HG03066 (cell line): ENCODE measurements at regions not wholly inside any gene's neighbourhood (a gene's known extent, or its start where the extent isn't known, plus 50 kb on each side); places are given as distances from the start of the nearest gene placed in this dataset.

Source experiments
- ATAC-seq: cut with Tn5 transposase; IDR thresholded peaks from one replicate; pipeline ENCODE4 v1.9.1; 2021; ENCODE audit warnings: low read depth; ENCODE audit not compliant: unreplicated experiment

DNA sequence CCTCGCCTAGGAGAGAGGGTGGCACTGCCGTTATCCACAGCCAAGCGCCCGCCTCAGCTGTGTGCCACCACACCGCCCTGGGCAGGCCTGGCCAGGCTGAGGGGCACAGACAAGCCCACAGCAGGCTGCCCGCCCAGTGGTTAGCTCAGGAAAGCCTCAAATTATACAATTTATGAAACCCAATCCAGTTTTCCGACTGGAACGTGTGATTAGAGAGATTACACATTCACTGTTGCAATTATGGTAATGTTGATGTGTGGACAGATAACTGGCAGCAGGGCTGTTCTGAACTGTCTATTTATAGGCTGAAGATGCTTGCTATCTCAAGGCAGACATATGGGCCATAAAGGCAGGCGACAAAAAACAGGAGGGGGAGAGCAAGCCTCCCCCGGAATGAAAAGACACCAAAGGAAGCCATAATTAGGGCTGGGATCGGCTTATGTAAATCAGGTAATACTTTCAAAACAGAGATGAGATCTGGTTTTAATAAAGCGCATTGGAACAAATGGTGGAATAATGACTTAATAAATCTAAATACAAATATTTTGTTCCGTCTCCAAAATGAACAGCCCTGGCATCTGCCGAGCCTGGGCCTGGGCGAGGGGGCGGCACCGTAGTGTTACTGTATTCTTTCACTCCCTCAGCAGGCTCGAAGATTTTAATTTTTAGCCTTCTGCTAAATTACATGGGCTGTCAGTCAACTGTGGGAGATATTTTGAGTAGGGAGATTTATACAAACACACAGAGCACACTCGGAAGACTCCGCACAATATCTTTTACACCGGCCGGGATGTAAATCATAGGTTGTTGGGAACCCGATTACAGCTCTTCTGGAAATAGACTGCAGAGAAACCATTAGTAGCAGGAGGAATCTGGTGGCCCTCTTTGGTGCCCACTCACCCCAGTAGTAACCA, 103.1 kb upstream of the TLE3 start:
- ATAC-seq: no peak

DNA sequence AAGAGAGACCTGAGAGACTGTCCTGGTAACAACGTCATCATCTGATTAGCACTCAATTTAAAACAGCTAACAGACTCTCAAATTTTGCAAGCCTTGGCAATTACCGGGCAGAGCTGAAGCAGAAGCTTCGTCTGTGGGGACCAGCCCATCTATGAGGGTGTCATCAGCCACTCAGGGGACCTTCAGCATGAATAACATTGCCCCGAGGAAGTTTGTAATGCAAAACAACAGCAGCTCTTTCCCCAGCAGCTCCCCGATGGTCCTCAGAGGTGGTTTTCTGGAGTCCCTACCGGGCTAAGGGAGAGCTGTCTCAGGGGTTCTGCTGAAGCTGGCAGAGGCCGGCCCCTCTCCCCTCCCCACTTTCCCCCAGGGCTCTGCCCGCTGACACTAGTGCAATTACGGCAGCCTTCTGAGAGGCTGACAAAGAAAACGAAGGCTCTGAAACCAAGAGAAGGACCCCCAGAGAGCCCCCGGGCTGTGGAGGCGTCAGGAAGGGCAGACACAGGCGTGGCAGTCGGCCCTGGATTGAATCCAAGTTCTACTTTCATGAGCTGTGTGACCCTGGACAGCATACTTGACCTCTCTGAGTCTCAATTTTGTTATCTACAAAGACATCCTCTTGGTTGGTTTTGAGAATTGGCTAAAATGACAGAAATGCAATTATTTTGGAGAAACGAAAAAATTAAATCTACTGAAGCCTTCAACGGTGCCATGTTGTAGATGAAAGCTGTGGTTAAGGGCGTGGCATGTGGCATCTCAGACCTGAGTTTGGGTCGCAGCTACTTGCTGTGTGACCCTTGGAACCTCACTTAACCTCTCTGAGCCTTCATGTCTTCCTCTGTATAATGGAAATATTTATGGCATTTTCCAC, 102.1 kb upstream of the TLE3 start:
- ATAC-seq: no peak

DNA sequence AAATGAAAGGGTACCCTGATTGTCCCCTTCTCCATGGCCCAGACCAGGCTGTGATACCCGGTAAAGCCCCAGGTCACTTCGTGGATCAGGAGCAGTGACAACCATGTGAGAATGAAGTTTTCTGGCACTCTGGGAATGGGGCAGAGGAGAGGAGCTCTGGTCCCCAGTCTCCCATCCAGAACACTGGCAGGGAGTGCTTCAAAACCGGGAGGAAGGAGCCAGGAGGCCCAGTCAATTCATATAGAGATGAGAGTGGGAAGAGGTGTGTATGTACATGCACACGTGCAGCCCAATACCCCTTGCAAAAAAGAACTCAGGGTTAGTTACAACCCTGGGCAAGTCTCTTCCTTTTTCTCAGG, 101.4 kb upstream of the TLE3 start:
- no peak for ATAC-seq

DNA sequence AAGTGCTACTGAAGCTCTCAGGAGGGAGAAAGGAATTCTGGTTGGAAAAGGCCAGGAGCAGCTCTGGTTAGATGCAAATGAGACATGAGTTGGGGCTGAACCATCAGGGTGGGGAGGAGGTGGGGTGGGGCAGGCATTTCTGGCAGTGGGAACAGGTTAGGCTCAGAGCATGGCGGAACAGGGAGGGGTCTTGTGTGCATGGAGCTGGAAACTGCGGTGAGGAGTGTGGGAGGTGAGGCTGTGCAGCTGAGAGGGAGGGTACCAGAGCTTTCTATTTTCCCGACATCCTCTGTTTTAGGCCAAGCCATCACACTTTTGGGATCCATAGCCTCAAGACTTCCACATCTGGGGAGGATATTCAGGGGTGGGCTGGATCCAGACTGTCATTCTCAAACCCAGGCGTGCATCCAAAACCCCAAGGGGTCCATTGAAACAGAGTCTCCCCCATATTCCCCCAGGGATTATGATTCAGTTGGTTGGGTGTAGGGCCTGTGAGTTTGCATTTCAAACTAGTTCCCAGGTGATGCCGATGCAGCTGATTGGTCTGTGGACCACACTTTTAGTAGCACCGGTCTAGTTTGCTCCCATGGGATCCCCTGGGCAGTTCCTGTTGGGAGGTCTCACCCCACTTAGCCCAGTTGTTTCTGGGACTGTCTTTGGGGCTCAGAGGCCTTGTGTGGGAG, 100.9 kb upstream of the TLE3 start:
- ATAC-seq: no peak

DNA sequence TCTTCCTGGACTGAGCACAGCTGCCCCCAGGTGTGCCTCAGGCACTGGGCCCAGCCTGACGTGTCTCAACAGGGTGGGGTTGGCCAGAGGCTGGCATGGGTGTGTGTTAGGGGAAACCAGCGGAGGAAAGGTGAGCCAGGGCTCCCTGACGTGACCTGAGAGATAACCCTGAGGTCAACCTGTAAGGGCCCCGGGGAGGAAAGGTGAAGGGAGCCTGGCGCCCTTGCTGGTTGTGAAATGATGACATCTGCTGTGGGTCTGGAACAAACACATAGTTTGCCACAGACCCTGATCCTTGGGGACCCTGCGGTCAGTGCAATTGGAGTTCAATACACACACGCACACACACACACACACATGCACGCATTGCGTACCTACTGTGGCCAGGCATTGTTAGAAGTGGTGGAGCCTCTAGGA, 100.2 kb upstream of the TLE3 start:
- ATAC-seq: no peak

DNA sequence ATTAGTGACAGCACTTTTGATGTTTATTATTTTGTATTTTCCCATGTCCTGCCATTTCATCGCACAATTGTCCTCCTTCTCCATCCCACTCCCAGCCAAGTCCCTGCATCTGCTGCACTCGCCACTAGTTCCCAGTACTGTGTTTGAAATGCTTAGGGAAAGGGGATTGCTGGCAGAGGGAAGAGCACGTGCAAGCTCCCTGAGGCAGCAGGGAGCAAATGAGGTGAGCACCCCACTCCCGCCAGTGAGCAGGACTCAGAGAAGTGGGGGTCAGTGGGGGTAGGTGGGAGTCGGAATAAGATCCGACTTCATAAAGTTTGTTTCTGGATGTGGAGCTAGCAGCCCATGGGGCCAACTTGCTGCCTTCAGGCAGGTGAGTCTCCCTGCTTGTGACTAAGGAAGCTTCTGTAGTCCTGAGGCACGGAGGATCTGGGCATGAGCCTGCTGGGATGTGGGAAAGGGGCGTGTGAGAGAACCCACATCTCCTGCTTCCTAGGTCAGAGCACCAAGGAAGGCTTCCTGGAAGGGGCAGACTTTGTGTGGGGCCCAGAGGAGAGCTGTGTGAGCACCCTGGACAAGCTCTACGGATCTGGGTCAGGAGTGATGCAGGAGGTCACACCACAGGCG, 99.7 kb upstream of the TLE3 start:
- no peak for ATAC-seq

DNA sequence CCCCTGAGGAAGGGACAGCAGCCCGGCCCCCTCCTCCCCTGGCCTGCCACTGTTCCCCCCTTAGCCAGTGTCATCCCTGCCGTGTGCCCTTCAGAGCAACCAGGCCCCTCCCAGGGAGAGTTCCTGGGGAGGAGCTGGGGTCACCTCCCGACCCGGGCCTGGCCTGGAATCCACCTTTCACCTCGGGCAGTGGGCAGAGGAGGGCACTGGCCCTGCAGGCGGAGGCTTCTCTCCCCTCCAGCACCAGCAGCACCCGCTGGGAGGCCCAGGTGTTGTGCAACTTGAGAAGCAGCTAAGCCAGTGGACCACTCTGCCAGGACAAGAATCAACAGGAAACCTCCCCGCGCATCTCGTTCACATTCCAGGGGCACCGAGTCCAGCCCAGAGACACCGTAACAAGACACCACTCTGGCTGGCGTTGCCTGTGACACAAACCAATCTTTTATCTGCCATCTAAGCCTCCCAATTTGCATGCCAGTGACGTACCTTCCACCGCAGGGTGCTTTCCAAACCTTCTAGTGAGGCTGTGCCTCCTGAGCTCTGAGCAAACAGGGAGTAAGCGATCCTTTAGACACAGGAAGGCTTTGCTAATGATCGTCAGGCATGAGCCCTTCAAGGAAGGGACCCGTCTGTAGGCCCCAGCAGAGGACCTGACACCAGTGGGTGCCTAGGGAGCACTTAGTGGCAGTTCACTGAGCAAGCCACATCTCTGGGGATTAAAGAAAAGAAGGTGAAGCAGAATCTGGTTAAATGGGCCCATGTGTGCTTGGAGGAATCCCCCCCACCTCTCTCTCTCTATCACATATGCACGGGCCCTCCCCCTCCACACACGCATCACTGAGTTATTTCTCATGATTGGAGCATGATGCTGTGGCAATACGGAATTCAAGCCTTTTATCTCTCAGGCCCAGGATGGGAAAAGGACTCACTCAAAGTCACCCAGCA, 98.9 kb upstream of the TLE3 start:
- ATAC-seq: peak; percentile 87

DNA sequence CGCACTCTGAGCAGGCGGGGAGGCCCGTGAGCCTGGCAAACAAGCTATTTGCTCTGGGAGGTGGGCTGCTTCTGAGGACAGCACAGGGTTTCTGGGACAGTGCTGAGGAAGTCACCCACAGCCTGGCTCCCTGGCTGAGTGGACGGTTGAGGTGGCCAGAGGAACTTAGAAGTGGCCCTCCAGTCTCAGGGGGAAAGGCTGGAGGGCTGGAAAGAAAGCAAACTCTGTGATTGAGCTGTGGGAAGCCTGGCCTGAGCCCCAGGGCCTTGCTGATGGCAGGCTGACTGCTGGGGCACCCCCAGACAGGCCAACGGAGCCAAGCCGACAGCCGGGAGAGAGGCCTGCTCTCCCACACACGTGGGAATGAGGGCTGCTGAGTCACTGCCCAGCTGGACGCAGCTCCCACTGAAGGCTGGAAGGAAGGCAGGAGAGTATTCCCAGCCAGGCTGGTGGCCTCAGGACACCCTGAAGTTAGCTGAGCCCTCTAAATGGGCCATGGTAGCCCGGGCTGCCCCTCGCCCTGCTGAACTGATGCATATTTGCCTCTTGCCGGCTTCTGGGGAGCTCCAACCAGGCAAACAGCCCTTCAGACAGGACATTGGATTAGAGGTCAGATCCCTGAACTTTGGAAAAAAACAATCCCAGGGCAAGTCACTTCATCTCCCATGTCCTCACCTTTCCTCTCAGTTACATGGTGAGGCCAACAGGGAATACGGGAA, 98.0 kb upstream of the TLE3 start:
- ATAC-seq: no peak

DNA sequence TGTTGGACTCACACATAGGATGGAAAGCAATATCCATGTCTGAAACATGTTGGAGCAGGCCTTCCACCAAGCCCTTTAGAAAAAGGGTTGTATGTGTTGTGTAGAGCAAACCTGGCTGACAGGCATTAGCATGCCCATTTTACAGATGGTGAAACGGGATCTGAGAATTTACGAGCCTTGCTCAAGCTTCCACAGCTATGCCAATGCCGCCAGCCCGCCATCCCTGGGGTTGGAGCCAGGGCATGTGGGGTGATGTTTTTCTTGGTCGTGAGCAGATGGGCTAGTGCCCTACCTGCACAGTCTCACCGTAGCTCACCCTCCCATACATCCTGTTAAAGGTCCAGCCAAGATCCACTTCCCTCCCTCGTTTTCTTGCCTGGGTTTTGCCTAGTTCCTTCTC, 97.5 kb upstream of the TLE3 start:
- ATAC-seq: no peak

DNA sequence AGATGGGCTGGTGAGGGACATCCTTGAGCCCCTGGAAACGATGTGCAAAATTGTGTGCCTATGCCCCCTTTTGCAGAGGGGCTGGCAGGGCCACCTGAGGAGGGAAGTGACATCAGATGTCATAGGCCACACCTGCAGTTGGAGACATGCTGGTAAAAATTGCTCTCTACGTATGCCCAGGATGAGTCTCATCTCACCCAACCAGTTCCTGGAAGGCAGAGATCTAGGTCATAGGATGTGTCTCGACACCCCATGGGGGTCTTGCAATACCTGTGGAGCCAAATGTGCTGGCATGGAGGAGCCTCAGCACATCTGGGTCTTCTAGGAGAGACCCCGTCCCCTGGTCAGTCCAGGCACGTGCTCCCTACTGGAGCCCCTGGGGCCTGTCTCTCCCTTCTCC, 96.5 kb upstream of the TLE3 start:
- no peak for ATAC-seq

DNA sequence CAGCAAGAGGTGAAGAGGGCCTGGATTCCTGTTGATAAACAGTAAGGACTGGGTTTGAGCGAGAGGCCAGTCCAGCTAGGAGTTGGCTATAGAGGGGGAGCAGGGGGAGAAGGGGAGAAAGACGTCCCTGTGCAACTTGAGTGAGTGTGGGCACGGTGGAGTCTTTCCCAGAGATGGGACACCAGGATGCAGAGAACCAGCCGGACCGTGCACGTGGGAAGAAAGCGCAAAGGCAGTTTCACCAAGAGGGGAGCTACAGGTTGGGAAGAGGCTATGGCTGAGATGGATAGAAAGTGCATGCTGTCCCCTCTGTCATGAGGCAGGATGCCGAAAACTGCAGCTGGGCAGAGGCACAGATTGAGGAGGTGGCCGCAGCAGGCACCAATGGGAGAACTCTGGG, 96.0 kb upstream of the TLE3 start:
- ATAC-seq: no peak

DNA sequence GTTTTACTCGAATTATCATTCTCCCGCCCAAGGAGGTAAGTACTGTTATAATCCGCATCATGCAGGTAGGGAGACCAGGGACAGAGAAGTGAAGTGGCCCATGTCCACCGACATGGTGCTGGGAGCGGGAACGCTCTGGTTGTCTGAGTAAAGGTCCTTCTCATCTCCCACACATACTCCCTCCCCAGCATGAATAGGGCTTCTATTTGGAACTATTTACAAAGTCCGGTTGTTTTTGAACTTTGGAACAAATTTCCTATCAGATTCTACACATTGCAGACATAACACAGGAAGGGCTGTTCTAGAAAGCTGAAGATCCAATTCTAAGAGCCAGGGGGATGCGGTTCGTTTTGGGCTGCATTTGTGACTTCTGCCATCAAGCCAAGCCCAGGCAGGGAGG, 94.8 kb upstream of the TLE3 start:
- ATAC-seq: no peak

DNA sequence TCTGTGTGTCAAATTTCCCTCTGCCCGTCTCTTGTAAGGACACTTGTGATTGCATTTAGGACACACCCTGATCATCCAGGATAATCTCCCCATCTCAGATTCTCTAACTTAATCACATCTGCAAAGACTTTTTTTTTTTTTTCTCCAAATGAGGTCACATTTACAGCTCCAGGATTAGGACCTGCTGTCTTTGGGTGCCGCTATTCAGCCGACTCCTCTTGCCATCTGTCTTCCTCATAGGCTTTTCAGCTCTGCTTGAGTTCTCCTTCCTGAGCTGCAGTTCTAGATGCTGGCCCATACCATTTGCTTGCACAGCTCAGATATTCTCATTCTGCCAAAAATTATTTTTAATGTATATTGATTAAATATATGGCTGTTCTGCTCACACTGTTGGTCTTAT, 94.3 kb upstream of the TLE3 start:
- ATAC-seq: no peak

DNA sequence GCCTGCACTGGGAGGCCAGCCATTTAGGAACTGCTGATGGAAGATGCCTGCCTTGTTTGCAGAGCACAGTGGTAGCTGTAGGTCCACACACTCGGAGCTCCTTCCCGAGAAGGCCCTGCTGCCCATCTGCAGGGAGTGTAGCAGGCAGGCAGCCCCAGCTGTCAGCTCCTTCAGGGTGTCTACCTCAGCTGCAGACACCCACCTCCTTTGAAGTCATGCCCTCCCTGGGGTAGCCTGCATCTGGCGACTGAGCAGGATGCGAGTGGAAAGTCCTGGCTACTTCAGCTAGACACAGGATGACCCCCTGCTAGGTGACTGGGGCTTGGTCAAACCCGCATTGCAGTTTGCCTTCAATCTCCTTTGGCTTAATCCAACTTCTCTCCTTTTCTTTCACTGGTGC, 93.2 kb upstream of the TLE3 start:
- no peak for ATAC-seq

DNA sequence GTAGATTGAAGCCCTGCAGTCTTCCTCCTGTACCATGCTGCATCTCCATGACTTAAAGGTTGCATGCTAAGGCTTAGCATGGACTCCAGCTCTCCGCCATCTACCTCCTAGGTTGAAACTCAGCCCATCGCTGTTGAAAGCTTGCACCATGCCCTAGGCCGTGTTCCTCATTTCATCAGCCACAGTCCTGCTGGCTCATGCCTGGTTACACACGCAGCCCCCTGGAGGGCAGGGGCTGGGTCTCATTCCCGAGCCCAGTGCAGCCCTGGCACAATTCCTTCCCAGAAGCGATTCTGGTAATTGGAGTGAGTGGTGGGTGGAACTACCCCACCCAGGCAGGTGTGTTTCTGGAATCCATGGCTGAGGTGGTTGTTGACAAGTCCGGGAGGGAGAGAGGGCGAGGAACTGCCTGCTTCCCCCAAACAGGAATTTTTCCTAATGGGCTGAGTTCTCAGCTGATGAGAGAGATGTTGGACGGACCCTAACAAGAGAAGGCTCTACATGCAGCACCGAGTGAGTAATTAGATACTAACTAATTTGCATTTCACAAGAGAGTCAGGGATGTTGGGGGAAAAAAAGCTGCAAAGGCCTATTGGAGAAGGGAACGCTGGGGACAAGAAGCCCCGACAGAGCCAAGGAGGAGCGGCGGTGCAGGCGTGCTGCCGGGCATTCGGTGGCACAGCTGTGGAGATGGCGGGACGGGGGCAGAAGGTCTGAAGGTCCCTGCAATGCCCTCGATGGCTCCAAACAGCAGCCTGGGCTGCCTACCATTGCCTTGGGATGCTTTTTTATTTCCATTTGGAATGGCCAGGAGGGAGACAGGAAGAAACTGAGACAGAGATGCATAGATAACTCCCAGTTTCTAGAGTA, 92.3 kb upstream of the TLE3 start:
- no peak for ATAC-seq

DNA sequence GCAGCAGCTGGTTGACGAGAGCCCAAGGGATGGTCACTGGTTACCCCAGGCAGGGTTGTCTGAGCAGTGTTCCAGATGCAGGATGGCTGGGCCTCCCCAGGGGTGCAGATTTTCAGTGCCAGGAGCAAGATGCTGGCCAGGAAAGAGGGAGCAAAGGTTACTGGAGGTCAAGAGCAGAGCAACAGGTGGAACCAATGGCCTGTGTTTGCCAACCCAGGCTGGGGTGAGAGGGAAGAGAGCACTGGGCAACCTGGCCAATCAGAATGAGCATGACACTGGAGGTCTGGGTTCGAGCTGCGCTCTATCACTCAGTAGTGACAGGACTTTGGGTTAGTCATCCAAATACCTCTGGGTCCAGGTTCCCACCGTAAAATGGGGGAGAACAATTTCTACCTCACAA, 90.6 kb upstream of the TLE3 start:
- no peak for ATAC-seq

DNA sequence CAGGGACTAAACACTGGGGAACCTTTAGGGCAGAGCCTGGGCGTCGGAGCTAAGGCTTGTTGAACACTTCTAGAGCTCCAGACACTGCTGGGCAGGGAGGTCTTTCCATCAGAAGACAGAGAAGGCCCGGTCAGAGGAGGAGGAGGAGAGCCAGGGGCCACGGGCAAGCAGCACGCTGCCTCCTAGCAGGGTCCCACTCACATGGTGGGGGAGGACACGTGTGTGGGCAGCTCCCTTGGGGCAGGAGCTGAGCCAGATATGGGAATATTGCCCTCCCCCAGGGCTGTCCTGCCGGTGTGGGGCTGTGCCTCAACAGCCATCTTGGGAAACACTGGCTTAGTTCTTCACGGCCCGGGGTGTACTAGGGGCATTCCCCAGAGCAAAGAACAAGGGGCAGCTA, 89.6 kb upstream of the TLE3 start:
- no peak for ATAC-seq

DNA sequence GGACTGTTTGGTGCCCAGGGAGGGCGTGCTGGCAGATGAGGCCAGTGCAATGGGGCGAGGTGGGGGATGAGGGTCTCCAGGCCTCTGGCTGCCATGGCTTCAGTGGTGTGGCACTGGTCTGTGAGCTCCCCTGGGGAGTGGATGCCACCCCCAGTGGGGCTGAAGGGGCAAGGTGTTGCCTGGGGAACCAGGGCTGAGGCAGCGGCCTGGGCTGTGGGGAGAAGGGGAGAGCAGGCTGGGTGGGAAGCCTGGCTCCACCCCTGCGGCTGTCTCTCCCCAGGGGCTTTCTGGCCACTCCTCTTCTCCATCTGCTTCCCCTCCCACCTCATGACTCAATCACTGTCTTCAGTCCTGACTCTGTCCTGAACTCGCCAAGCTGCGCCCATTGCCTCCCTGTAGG, 88.4 kb upstream of the TLE3 start:
- ATAC-seq: no peak
